MCF 10A (cell line): ENCODE measurements at regions not wholly inside any gene's neighbourhood (a gene's known extent, or its start where the extent isn't known, plus 50 kb on each side); places are given as distances from the start of the nearest gene placed in this dataset.

Experiments used
- BruUV-seq: library from RNA; stranded (reverse); fragments of 400-500 nt; replicated peaks from 2 replicates; lab custom pipeline; 2021; lab: Mats Ljungman, UMichigan
- CTCF ChIA-PET: fragments of 300-600 bp; sonication (Branson Sonifier 250); formaldehyde crosslinking; extraction: SDS; loops from one replicate; lab custom pipeline; 2021; ENCODE audit warnings: antibody characterized with exemption, inconsistent platforms; lab: Yijun Ruan, JAX
- POLR2A ChIA-PET: fragments of 300-600, 350-650 bp; sonication (Branson Sonifier 250); formaldehyde crosslinking; extraction: SDS; loops from one replicate; lab custom pipeline; 2020; ENCODE audit warnings: antibody characterized with exemption, inconsistent platforms; lab: Yijun Ruan, JAX
- DNase-seq: peaks from one replicate; pipeline ENCODE4 v3.0.0-alpha.2; 2018; ENCODE audit not compliant: unreplicated experiment
- H3K27ac Mint-ChIP-seq: one replicate; pipeline ENCODE4 v1.8.0; 2022; ENCODE audit warnings: mild to moderate bottlenecking, low read depth, mixed read lengths; ENCODE audit not compliant: unreplicated experiment
- H3K27me3 Mint-ChIP-seq: one replicate; pipeline ENCODE4 v1.8.0; 2022; ENCODE audit warnings: mixed read lengths; ENCODE audit not compliant: insufficient read depth, unreplicated experiment
- H3K36me3 Mint-ChIP-seq: one replicate; pipeline ENCODE4 v1.8.0; 2022; ENCODE audit warnings: mild to moderate bottlenecking, moderate library complexity, mixed read lengths; ENCODE audit not compliant: insufficient read depth, unreplicated experiment
- H3K4me1 Mint-ChIP-seq: one replicate; pipeline ENCODE4 v1.8.0; 2022; ENCODE audit warnings: mixed read lengths; ENCODE audit not compliant: insufficient read depth, unreplicated experiment
- H3K4me3 Mint-ChIP-seq: one replicate; pipeline ENCODE4 v1.8.0; 2022; ENCODE audit warnings: mild to moderate bottlenecking, moderate library complexity, mixed read lengths; ENCODE audit not compliant: unreplicated experiment
- H3K9me3 Mint-ChIP-seq: one replicate; pipeline ENCODE4 v1.8.0; 2022; ENCODE audit warnings: mixed read lengths; ENCODE audit not compliant: unreplicated experiment
- CTCF ChIP-seq: fragments of 200-600 bp; IDR thresholded peaks from one replicate; pipeline ENCODE4 v1.8.0; 2022; ENCODE audit warnings: antibody characterized with exemption, mild to moderate bottlenecking; ENCODE audit not compliant: unreplicated experiment
- intact Hi-C: fragments of 100-400 bp; cut with micrococcal nuclease; formaldehyde crosslinking; loops from 2 replicates; pipeline ENCODE4 v1.14.1; 2022

- no TSS peak for BruUV-seq
- Mint-ChIP-seq H3K36me3 (no peaks in the 10 kb centered on the region), H3K4me3 (no peak overlapping the region), H3K9me3 (no peaks in the 10 kb centered on the region), H3K27ac (no peak overlapping the region), H3K4me1 (no peaks in the 10 kb centered on the region), H3K27me3 (peaks cover 49% of the 10 kb centered on the region)
- ChIA-PET POLR2A (no interaction called here), CTCF (no interaction called here)
- intact Hi-C loops, result no loop called here
- DNase-seq, result no peak
- no peak for TF ChIP-seq CTCF
These were observed 187.6 kb upstream of the C14orf180 start for GRCh38 chr14:104392001-104392395.

DNA sequence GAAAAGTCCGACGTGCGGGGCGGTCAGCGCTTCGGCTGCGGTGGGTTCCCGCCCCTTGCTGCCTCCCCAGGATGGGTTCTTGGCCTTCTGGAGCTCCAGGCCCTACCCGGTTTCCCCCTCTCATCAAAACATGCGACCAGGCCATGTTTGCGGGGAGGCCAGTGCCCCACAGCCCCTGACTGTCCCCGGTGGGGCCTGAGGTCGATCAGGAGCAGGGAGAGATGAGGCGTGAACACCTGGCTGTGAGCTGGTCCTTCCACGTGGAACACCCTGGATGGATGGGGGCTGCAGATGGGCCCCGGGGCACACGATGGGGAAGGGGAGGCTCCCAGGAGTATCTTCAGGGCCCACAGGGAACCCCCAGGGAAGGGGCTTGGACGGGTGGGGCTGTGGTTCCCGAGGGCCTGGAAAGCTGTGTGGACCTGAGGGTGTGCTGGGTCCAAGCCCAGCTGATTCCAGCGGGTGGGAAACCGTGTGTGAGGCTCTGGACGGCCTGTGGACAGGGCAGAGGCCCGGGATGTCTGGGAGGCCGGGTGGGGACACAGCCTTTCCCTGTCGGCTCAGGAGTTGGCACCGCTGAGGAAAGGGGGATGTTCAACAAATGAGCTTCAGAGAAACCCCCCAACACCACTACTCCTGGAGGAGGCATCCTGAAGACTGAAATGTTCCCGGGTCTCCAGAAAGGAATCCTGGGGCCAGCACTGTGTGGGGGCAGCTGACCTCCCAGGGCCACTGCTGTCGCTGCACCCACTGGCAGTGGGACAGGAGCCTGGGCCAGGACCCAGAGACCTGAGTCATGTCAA, 187.0 kb upstream of the C14orf180 start:
- intact Hi-C loops, result no loop called here
- no TSS peak for BruUV-seq
- peaks cover 49% of the 10 kb centered on the region for H3K27me3 Mint-ChIP-seq
- no peaks in the 10 kb centered on the region for H3K36me3 Mint-ChIP-seq
- H3K9me3 Mint-ChIP-seq, result peaks cover 4% of the 10 kb centered on the region
- ChIA-PET POLR2A (no interaction called here), CTCF (no interaction called here)
- no peak overlapping the region for H3K4me3 Mint-ChIP-seq
- no peak for TF ChIP-seq CTCF
- H3K27ac Mint-ChIP-seq, result no peak overlapping the region
- no peaks in the 10 kb centered on the region for H3K4me1 Mint-ChIP-seq
- no peak for DNase-seq

DNA sequence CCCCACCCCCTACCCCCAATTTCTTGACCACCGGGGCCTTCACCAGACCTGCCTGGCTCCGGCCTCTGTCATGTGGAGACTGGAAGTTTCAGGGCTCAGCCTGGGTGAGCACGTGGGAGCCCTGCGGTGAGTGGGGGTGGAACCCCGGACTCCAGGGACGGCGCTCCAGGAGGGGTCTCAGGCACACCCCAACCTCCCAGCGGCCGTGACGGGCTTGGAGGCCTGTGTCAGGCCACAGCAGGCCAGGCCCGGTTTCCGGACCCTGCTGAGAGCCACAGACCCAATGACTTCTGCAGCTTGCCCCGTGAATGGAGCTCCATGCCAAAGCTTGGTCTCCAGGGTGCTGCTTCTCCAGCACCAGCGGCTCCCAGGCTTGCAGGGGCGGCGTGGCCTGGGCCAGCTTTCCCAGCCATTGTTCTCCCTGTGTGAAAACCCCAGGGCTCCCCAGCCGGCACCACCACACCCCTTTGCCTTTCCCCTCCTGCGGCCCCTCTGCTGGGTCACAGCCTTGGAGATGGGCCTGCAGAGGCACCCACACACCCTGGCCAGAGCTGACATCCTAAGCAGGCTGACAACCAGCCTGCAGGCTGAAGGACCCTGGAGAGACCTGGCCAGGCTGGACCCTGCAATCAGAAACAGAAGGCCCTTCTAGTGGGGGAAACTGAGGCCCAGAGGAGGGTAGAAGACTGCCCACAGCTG, 186.2 kb upstream of the C14orf180 start:
- H3K36me3 Mint-ChIP-seq, result no peaks in the 10 kb centered on the region
- CTCF ChIA-PET, result interaction anchor here (0.6 kb wide), 1 partner anchor 363 kb away, joined by 3 read pairs; no protein-coding TSS in a partner anchor

More for the DNA sequence above, 186.2 kb upstream of the C14orf180 start:
- H3K27ac Mint-ChIP-seq, result no peak overlapping the region
- H3K4me1 Mint-ChIP-seq, result no peaks in the 10 kb centered on the region
- TF ChIP-seq CTCF, result no peak
- peaks cover 10% of the 10 kb centered on the region for H3K9me3 Mint-ChIP-seq
- POLR2A ChIA-PET, result no interaction called here
- BruUV-seq, result no TSS peak
- H3K27me3 Mint-ChIP-seq, result peaks cover 49% of the 10 kb centered on the region
- H3K4me3 Mint-ChIP-seq, result no peak overlapping the region
- no peak for DNase-seq
- intact Hi-C loops, result no loop called here
